HEK293 (cell line): ENCODE measurements at regions not wholly inside any gene's neighbourhood (a gene's known extent, or its start where the extent isn't known, plus 50 kb on each side); places are given as distances from the start of the nearest gene placed in this dataset.

Experiments used
- CTCF ChIA-PET: fragments of 350-600 bp; formaldehyde crosslinking; extraction: SDS; loops from one replicate; lab custom pipeline; 2021; ENCODE audit warnings: antibody characterized with exemption; lab: Yijun Ruan, JAX
- POLR2A ChIA-PET: fragments of 300-600 bp; formaldehyde crosslinking; extraction: SDS; loops from one replicate; lab custom pipeline; 2020; ENCODE audit warnings: antibody characterized with exemption, inconsistent platforms; lab: Yijun Ruan, JAX
- H3K27ac ChIP-seq: fragments of 200-500 bp; sonication (Bioruptor generic); 2 replicates; pipeline ENCODE4 v1.5.1; 2014; ENCODE audit warnings: low read depth, low read length, control low read depth, inconsistent platforms; ENCODE audit errors: extremely low read depth
- H3K36me3 ChIP-seq, 2 experiments: fragments of 200-500 bp in 1 of 2; sonication (Bioruptor generic) in 1 of 2; 1 replicate in 1 of 2; 2 replicates in 1 of 2; pipeline ENCODE4 v1.5.1; 2014 to 2017; ENCODE audit warnings: inconsistent platforms in 2 of 2, low read length in 2 of 2; ENCODE audit not compliant: control insufficient read depth in 2 of 2, insufficient read depth in 1 of 2
- H3K4me1 ChIP-seq: fragments of 200-500 bp; sonication (Bioruptor generic); 2 replicates; pipeline ENCODE4 v1.5.1; 2014; ENCODE audit warnings: mild to moderate bottlenecking, low read length, inconsistent platforms; ENCODE audit not compliant: control insufficient read depth, insufficient read depth
- H3K4me3 ChIP-seq: 2 replicates; pipeline ENCODE4 v1.5.1; 2011; ENCODE audit warnings: low read depth, mild to moderate bottlenecking, control low read depth, low read length, moderate library complexity
- H3K9me3 ChIP-seq: fragments of 200-500 bp; sonication (Bioruptor generic); 2 replicates; pipeline ENCODE4 v1.5.1; 2014; ENCODE audit warnings: low read depth, low read length, inconsistent platforms; ENCODE audit not compliant: control insufficient read depth, insufficient read depth
- AEBP2 ChIP-seq: fragments of 450-650 bp; formaldehyde crosslinking; IDR thresholded peaks from 2 replicates; pipeline ENCODE4 v1.5.1; 2016; ENCODE audit warnings: missing biosample characterization, missing genetic modification characterization, borderline replicate concordance
- IKZF3 ChIP-seq: fragments of 450-650 bp; IDR thresholded peaks from 2 replicates; pipeline ENCODE4 v1.5.0; 2018; ENCODE audit warnings: missing biosample characterization, mild to moderate bottlenecking, missing genetic modification characterization, moderate library complexity
- KLF8 ChIP-seq: fragments of 450-650 bp; formaldehyde crosslinking; IDR thresholded peaks from 2 replicates; pipeline ENCODE4 v1.5.1; 2016; ENCODE audit warnings: missing biosample characterization, missing genetic modification characterization
- MYNN ChIP-seq: fragments of 450-650 bp; formaldehyde crosslinking; IDR thresholded peaks from 2 replicates; pipeline ENCODE4 v1.5.1; 2016; ENCODE audit warnings: missing biosample characterization, missing genetic modification characterization, borderline replicate concordance
- PRDM2 ChIP-seq: fragments of 450-650 bp; formaldehyde crosslinking; IDR thresholded peaks from 2 replicates; pipeline ENCODE4 v1.5.1; 2016; ENCODE audit warnings: missing biosample characterization, missing genetic modification characterization, borderline replicate concordance
- SALL2 ChIP-seq: fragments of 450-650 bp; formaldehyde crosslinking; IDR thresholded peaks from 2 replicates; pipeline ENCODE4 v1.5.0; 2017; ENCODE audit warnings: missing biosample characterization, mild to moderate bottlenecking, missing genetic modification characterization, borderline replicate concordance
- SCRT2 ChIP-seq: fragments of 450-650 bp; formaldehyde crosslinking; IDR thresholded peaks from 2 replicates; pipeline ENCODE4 v1.5.1; 2016; ENCODE audit warnings: missing biosample characterization, missing genetic modification characterization
- ZNF121 ChIP-seq: fragments of 450-650 bp; formaldehyde crosslinking; IDR thresholded peaks from 2 replicates; pipeline ENCODE4 v1.5.1; 2016; ENCODE audit warnings: missing biosample characterization, missing genetic modification characterization
- ZNF561 ChIP-seq: fragments of 450-650 bp; IDR thresholded peaks from 2 replicates; pipeline ENCODE4 v1.5.1; 2018; ENCODE audit warnings: missing biosample characterization, missing genetic modification characterization, borderline replicate concordance
- ZNF623 ChIP-seq: fragments of 450-650 bp; formaldehyde crosslinking; IDR thresholded peaks from 2 replicates; pipeline ENCODE4 v1.5.1; 2016; ENCODE audit warnings: missing biosample characterization, missing genetic modification characterization
- ZNF624 ChIP-seq: fragments of 450-650 bp; formaldehyde crosslinking; IDR thresholded peaks from 2 replicates; pipeline ENCODE4 v1.5.1; 2017; ENCODE audit warnings: missing biosample characterization, missing genetic modification characterization
- ZNF645 ChIP-seq: fragments of 450-650 bp; formaldehyde crosslinking; IDR thresholded peaks from 2 replicates; pipeline ENCODE4; 2016; ENCODE audit warnings: missing biosample characterization, missing genetic modification characterization
- ZNF792 ChIP-seq: fragments of 450-650 bp; formaldehyde crosslinking; IDR thresholded peaks from 2 replicates; pipeline ENCODE4 v1.5.1; 2016; ENCODE audit warnings: missing biosample characterization, missing genetic modification characterization
- ZSCAN18 ChIP-seq: fragments of 450-650 bp; formaldehyde crosslinking; IDR thresholded peaks from 2 replicates; pipeline ENCODE4 v1.5.1; 2016; ENCODE audit warnings: missing biosample characterization, missing genetic modification characterization
- ZSCAN30 ChIP-seq: fragments of 450-650 bp; IDR thresholded peaks from 2 replicates; pipeline ENCODE4 v1.5.1; 2018; ENCODE audit warnings: missing biosample characterization, mild to moderate bottlenecking, missing genetic modification characterization, moderate library complexity
- ZSCAN5A ChIP-seq: fragments of 450-650 bp; formaldehyde crosslinking; IDR thresholded peaks from 2 replicates; pipeline ENCODE4 v1.5.1; 2016; ENCODE audit warnings: missing biosample characterization, missing genetic modification characterization
- TF ChIP-seq, protein P1 (sequence below): fragments of 450-650 bp; formaldehyde crosslinking; IDR thresholded peaks from 2 replicates; pipeline ENCODE4 v1.5.1; 2017; ENCODE audit warnings: missing biosample characterization, missing genetic modification characterization
- TF ChIP-seq, protein P2 (sequence below): fragments of 450-650 bp; formaldehyde crosslinking; IDR thresholded peaks from 2 replicates; pipeline ENCODE4 v1.5.1; 2016; ENCODE audit warnings: missing biosample characterization, missing genetic modification characterization, low read depth

DNA sequence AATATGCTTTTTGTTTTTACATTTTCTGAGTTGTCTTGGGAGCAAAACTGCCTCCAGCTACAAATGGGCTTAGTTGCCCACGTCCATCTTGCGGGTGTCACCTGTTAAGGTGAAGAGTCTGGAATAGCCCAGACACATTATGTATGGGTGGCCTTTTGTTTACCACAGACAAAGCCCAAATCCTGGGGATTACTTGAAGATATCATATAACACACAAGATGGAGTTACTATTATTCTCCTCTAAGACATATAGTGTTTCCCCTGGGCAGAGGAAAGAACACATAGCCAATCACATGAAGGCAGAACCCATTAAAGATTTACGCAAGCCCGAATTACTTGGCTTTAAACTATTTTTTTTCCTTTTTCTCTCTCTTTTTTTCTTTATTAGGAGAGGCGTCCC is 625.6 kb upstream of the FAM241A start:
- no peaks in the 10 kb centered on the region for H3K9me3 ChIP-seq
- H3K4me3 ChIP-seq = no peak overlapping the region
- CTCF ChIA-PET = no interaction called here

GRCh38 chr4:111530446-111530845 is 614.8 kb upstream of the FAM241A start:
- Histone ChIP-seq H3K27ac (no peak overlapping the region), H3K4me1 (no peaks in the 10 kb centered on the region), H3K36me3 (no peaks in the 10 kb centered on the region), H3K9me3 (no peaks in the 10 kb centered on the region), H3K4me3 (no peak overlapping the region)
- POLR2A ChIA-PET = no interaction called here
- CTCF ChIA-PET = no interaction called here
- TF ChIP-seq KLF8 (tag by site-specific recombination) (no peak), ZSCAN18 (tag by site-specific recombination) (no peak), PRDM2 (tag by site-specific recombination) (no peak), ZNF121 (tag by site-specific recombination) (no peak), IKZF3 (tag by site-specific recombination) (no peak), ZNF561 (tag by site-specific recombination) (no peak), AEBP2 (tag by site-specific recombination) (no peak), SALL2 (tag by site-specific recombination) (no peak), ZNF792 (tag by site-specific recombination) (no peak), ZNF624 (no peak)
- TF ChIP-seq, protein P1, sequence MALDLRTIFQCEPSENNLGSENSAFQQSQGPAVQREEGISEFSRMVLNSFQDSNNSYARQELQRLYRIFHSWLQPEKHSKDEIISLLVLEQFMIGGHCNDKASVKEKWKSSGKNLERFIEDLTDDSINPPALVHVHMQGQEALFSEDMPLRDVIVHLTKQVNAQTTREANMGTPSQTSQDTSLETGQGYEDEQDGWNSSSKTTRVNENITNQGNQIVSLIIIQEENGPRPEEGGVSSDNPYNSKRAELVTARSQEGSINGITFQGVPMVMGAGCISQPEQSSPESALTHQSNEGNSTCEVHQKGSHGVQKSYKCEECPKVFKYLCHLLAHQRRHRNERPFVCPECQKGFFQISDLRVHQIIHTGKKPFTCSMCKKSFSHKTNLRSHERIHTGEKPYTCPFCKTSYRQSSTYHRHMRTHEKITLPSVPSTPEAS (tag by site-specific recombination) = no peak
- TF ChIP-seq, protein P2, sequence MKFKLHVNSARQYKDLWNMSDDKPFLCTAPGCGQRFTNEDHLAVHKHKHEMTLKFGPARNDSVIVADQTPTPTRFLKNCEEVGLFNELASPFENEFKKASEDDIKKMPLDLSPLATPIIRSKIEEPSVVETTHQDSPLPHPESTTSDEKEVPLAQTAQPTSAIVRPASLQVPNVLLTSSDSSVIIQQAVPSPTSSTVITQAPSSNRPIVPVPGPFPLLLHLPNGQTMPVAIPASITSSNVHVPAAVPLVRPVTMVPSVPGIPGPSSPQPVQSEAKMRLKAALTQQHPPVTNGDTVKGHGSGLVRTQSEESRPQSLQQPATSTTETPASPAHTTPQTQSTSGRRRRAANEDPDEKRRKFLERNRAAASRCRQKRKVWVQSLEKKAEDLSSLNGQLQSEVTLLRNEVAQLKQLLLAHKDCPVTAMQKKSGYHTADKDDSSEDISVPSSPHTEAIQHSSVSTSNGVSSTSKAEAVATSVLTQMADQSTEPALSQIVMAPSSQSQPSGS (tag by site-specific recombination) = no peak

More for the DNA sequence above, 625.6 kb upstream of the FAM241A start:
- Histone ChIP-seq H3K36me3 (no peaks in the 10 kb centered on the region), H3K27ac (no peak overlapping the region), H3K4me1 (no peaks in the 10 kb centered on the region)
- no peak for TF ChIP-seq MYNN (tag by site-specific recombination)
- no peak for TF ChIP-seq ZNF645 (tag by site-specific recombination)
- no peak for TF ChIP-seq SCRT2 (tag by site-specific recombination)
- no peak for TF ChIP-seq ZSCAN30
- TF ChIP-seq ZSCAN5A (tag by site-specific recombination) = no peak
- no peak for TF ChIP-seq KLF8 (tag by site-specific recombination)
- TF ChIP-seq ZNF623 (tag by site-specific recombination) = no peak
- POLR2A ChIA-PET = no interaction called here
